IPS-18a (cell line): ENCODE measurements at regions not wholly inside any gene's neighbourhood (a gene's known extent, or its start where the extent isn't known, plus 50 kb on each side); places are given as distances from the start of the nearest gene placed in this dataset.
"Not testable (repeated sequence)": the region's sequence is repeated elsewhere in the genome, so short reads cannot be mapped to it uniquely, and the experiment has no call there.

Experiments
- H3K27ac ChIP-seq: one replicate; pipeline ENCODE4 v1.5.1; 2013; ENCODE audit warnings: low read length
- H3K27me3 ChIP-seq: one replicate; pipeline ENCODE4 v1.6.1; 2013; ENCODE audit warnings: mild to moderate bottlenecking, low read length; ENCODE audit not compliant: control insufficient read depth, insufficient read depth
- H3K36me3 ChIP-seq: one replicate; pipeline ENCODE4 v1.6.1; 2013; ENCODE audit warnings: low read depth, low read length; ENCODE audit not compliant: control insufficient read depth
- H3K4me1 ChIP-seq: one replicate; pipeline ENCODE4 v1.6.1; 2013; ENCODE audit warnings: low read depth, low read length; ENCODE audit not compliant: control insufficient read depth
- H3K4me3 ChIP-seq: one replicate; pipeline ENCODE4 v1.5.1; 2013; ENCODE audit warnings: low read length
- H3K9ac ChIP-seq: one replicate; pipeline ENCODE4 v1.6.1; 2013; ENCODE audit warnings: mild to moderate bottlenecking, low read length, moderate library complexity
- H3K9me3 ChIP-seq: one replicate; pipeline ENCODE4 v1.6.1; 2013; ENCODE audit warnings: low read depth, low read length; ENCODE audit not compliant: control insufficient read depth

- Histone ChIP-seq H3K4me1 (no peaks in the 10 kb centered on the region), H3K9ac (no peak overlapping the region), H3K4me3 (no peak overlapping the region), H3K27ac (no peak overlapping the region), H3K9me3 (no peaks in the 10 kb centered on the region), H3K27me3 (no peaks in the 10 kb centered on the region), H3K36me3 (no peaks in the 10 kb centered on the region)
Observed at GRCh38 chr7:4602905-4603842, 78.9 kb upstream of the FOXK1 start.

GRCh38 chr7:4603843-4604231 lies 78.3 kb upstream of the FOXK1 start:
- no peaks in the 10 kb centered on the region for H3K9me3 ChIP-seq
- H3K4me3 ChIP-seq = no peak overlapping the region
- no peak overlapping the region for H3K9ac ChIP-seq
- no peaks in the 10 kb centered on the region for H3K36me3 ChIP-seq
- H3K27ac ChIP-seq = no peak overlapping the region
- no peaks in the 10 kb centered on the region for H3K27me3 ChIP-seq
- H3K4me1 ChIP-seq = no peaks in the 10 kb centered on the region

GRCh38 chr7:4604456-4604940 lies 77.6 kb upstream of the FOXK1 start:
- Histone ChIP-seq H3K4me3 (no peak overlapping the region), H3K27ac (no peak overlapping the region), H3K36me3 (no peaks in the 10 kb centered on the region), H3K27me3 (no peaks in the 10 kb centered on the region), H3K9ac (no peak overlapping the region), H3K9me3 (no peaks in the 10 kb centered on the region), H3K4me1 (no peaks in the 10 kb centered on the region)

GRCh38 chr7:4606797-4607196 lies 75.3 kb upstream of the FOXK1 start:
- no peak overlapping the region for H3K4me3 ChIP-seq
- no peak overlapping the region for H3K27ac ChIP-seq
- no peaks in the 10 kb centered on the region for H3K36me3 ChIP-seq
- no peaks in the 10 kb centered on the region for H3K27me3 ChIP-seq
- H3K9me3 ChIP-seq = no peaks in the 10 kb centered on the region
- H3K4me1 ChIP-seq = no peaks in the 10 kb centered on the region
- H3K9ac ChIP-seq = no peak overlapping the region

GRCh38 chr7:4607311-4607729 lies 74.8 kb upstream of the FOXK1 start:
- H3K9ac ChIP-seq = no peak overlapping the region
- H3K4me3 ChIP-seq = no peak overlapping the region
- no peaks in the 10 kb centered on the region for H3K27me3 ChIP-seq
- no peaks in the 10 kb centered on the region for H3K36me3 ChIP-seq
- no peaks in the 10 kb centered on the region for H3K4me1 ChIP-seq
- H3K9me3 ChIP-seq = no peaks in the 10 kb centered on the region
- H3K27ac ChIP-seq = no peak overlapping the region

GRCh38 chr7:4609576-4609975 lies 72.5 kb upstream of the FOXK1 start:
- H3K9ac ChIP-seq, H3K27ac ChIP-seq, H3K27me3 ChIP-seq, H3K36me3 ChIP-seq, H3K4me3 ChIP-seq, H3K9me3 ChIP-seq: not testable (repeated sequence)
- peaks cover 15% of the 10 kb centered on the region for H3K4me1 ChIP-seq

- Histone ChIP-seq H3K9ac (no peak overlapping the region), H3K27me3 (no peaks in the 10 kb centered on the region), H3K9me3 (no peaks in the 10 kb centered on the region), H3K4me1 (peaks cover 15% of the 10 kb centered on the region), H3K27ac (no peak overlapping the region), H3K36me3 (no peaks in the 10 kb centered on the region), H3K4me3 (no peak overlapping the region)
Observed at GRCh38 chr7:4610768-4611467, 71.2 kb upstream of the FOXK1 start.

- Histone ChIP-seq H3K27ac (no peak overlapping the region), H3K9ac (no peak overlapping the region), H3K9me3 (no peaks in the 10 kb centered on the region)
Observed at GRCh38 chr7:4612237-4612636, 69.9 kb upstream of the FOXK1 start.

GRCh38 chr7:4612939-4613841 lies 68.9 kb upstream of the FOXK1 start:
- Histone ChIP-seq H3K36me3 (no peaks in the 10 kb centered on the region), H3K27me3 (no peaks in the 10 kb centered on the region), H3K4me3 (peak overlapping the region; percentile 29), H3K9me3 (no peaks in the 10 kb centered on the region), H3K9ac (no peak overlapping the region), H3K4me1 (peaks cover 15% of the 10 kb centered on the region), H3K27ac (no peak overlapping the region)

More at GRCh38 chr7:4612237-4612636, 69.9 kb upstream of the FOXK1 start:
- Histone ChIP-seq H3K4me1 (peaks cover 15% of the 10 kb centered on the region), H3K27me3 (no peaks in the 10 kb centered on the region), H3K36me3 (no peaks in the 10 kb centered on the region), H3K4me3 (no peak overlapping the region)

- H3K9ac ChIP-seq = no peak overlapping the region
- peaks cover 15% of the 10 kb centered on the region for H3K4me1 ChIP-seq
- no peaks in the 10 kb centered on the region for H3K27me3 ChIP-seq
- H3K9me3 ChIP-seq = no peaks in the 10 kb centered on the region
- peak overlapping the region; percentile 29 for H3K4me3 ChIP-seq
- no peaks in the 10 kb centered on the region for H3K36me3 ChIP-seq
- H3K27ac ChIP-seq = no peak overlapping the region
Observed at GRCh38 chr7:4613846-4614548, 68.1 kb upstream of the FOXK1 start.
